Osteoblast (primary cell): ENCODE measurements at regions not wholly inside any gene's neighbourhood (a gene's known extent, or its start where the extent isn't known, plus 50 kb on each side); places are given as distances from the start of the nearest gene placed in this dataset.

Experiments used
- DNase-seq: peaks from one replicate; pipeline ENCODE4 v3.0.0; 2011; ENCODE audit warnings: low spot score, mixed read lengths; ENCODE audit not compliant: insufficient read length; ENCODE audit errors: missing footprints
- H2AFZ ChIP-seq: 2 replicates; pipeline ENCODE4 v1.6.0; 2011; ENCODE audit warnings: mild to moderate bottlenecking, low read length
- H3K27ac ChIP-seq: 2 replicates; pipeline ENCODE4 v1.5.1; 2011; ENCODE audit warnings: mild to moderate bottlenecking, low read depth, low read length, moderate library complexity
- H3K27me3 ChIP-seq: 2 replicates; pipeline ENCODE4 v1.6.0; 2012; ENCODE audit warnings: mild to moderate bottlenecking, control low read depth, inconsistent platforms, low read length, moderate library complexity; ENCODE audit not compliant: insufficient read depth
- H3K36me3 ChIP-seq: 2 replicates; pipeline ENCODE4 v1.5.1; 2011; ENCODE audit warnings: mild to moderate bottlenecking, low read length, control low read depth, moderate library complexity; ENCODE audit not compliant: insufficient read depth
- H3K4me1 ChIP-seq: 2 replicates; pipeline ENCODE4 v1.5.1; 2011; ENCODE audit warnings: mild to moderate bottlenecking, low read length, control low read depth, moderate library complexity; ENCODE audit not compliant: insufficient read depth
- H3K4me2 ChIP-seq: 2 replicates; pipeline ENCODE4 v1.6.0; 2011; ENCODE audit warnings: mild to moderate bottlenecking, low read length; ENCODE audit not compliant: insufficient read depth
- H3K4me3 ChIP-seq: fragments of 200-600 bp; sonication (generic); 3 replicates; pipeline ENCODE4 v1.5.1; 2012; ENCODE audit warnings: mild to moderate bottlenecking, low read length, inconsistent platforms; ENCODE audit not compliant: insufficient read depth
- H3K79me2 ChIP-seq: 2 replicates; pipeline ENCODE4 v1.6.0; 2012; ENCODE audit warnings: mild to moderate bottlenecking, low read length, control low read depth, inconsistent platforms; ENCODE audit not compliant: insufficient read depth
- H3K9me3 ChIP-seq: 2 replicates; pipeline ENCODE4 v1.5.1; 2011; ENCODE audit warnings: low read depth, low read length, control low read depth
- H4K20me1 ChIP-seq: 2 replicates; pipeline ENCODE4 v1.6.0; 2012; ENCODE audit warnings: mild to moderate bottlenecking, low read length, control low read depth; ENCODE audit not compliant: insufficient read depth
- TF ChIP-seq, protein P1 (sequence below): IDR thresholded peaks from 2 replicates; pipeline ENCODE4 v1.5.1; 2011; ENCODE audit warnings: mild to moderate bottlenecking, low read depth, low read length, moderate library complexity; ENCODE audit errors: extremely low read depth

DNA sequence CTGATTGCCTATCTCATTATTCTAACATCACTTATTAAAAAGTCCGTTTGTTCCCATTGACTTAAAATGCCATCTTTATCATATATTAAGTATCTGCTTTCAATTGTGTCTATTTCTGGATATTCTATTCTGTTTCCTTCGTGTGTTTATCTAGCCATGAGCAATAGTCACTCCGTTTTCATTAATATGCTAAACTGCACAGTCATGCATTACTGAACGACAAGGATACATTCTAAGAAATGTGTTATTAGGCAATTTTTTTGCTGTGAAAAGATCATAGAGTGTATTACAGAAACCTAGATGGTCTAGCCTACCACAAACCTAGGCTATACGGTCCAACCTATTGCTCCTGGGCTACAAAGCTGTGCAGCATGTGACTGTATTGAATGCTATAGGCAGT, 482.9 kb downstream of the IRX1 start:
- no peak for DNase-seq
- H4K20me1 ChIP-seq: no peaks in the 10 kb centered on the region

DNA sequence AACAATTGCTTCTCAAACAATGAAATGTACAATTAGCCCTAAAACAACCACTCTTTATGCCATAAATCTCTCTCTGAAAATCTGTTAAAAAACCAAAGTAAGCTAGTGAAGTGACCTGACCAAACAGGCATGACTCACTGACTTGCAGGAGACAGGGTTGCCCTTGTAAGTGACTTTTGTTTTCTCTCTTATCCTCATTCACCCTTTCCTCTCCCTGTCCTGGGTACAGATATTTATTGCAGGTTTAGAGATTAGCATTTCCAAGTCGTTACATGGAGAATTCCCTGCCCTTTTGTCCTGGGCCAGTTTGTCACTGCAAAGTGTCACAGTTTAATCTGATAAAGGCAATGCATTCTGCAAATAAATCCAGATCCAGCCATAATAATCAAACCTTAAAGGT, 484.2 kb downstream of the IRX1 start:
- Histone ChIP-seq H3K4me1 (no peaks in the 10 kb centered on the region), H2AFZ (no peak overlapping the region), H3K27ac (no peak overlapping the region), H3K36me3 (no peaks in the 10 kb centered on the region), H3K27me3 (no peaks in the 10 kb centered on the region), H4K20me1 (no peaks in the 10 kb centered on the region), H3K9me3 (no peaks in the 10 kb centered on the region), H3K4me3 (no peak overlapping the region), H3K4me2 (no peak overlapping the region), H3K79me2 (no peaks in the 10 kb centered on the region)
- TF ChIP-seq, protein P1, sequence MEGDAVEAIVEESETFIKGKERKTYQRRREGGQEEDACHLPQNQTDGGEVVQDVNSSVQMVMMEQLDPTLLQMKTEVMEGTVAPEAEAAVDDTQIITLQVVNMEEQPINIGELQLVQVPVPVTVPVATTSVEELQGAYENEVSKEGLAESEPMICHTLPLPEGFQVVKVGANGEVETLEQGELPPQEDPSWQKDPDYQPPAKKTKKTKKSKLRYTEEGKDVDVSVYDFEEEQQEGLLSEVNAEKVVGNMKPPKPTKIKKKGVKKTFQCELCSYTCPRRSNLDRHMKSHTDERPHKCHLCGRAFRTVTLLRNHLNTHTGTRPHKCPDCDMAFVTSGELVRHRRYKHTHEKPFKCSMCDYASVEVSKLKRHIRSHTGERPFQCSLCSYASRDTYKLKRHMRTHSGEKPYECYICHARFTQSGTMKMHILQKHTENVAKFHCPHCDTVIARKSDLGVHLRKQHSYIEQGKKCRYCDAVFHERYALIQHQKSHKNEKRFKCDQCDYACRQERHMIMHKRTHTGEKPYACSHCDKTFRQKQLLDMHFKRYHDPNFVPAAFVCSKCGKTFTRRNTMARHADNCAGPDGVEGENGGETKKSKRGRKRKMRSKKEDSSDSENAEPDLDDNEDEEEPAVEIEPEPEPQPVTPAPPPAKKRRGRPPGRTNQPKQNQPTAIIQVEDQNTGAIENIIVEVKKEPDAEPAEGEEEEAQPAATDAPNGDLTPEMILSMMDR: no peak
- no peak for DNase-seq

More for the DNA sequence above, 482.9 kb downstream of the IRX1 start:
- H3K36me3 ChIP-seq: no peaks in the 10 kb centered on the region
- no peak overlapping the region for H3K4me3 ChIP-seq
- no peak overlapping the region for H2AFZ ChIP-seq
- no peaks in the 10 kb centered on the region for H3K27me3 ChIP-seq
- TF ChIP-seq, protein P1: no peak
- no peaks in the 10 kb centered on the region for H3K79me2 ChIP-seq
- no peaks in the 10 kb centered on the region for H3K4me1 ChIP-seq
- no peaks in the 10 kb centered on the region for H3K9me3 ChIP-seq
- no peak overlapping the region for H3K4me2 ChIP-seq
- H3K27ac ChIP-seq: no peak overlapping the region

DNA sequence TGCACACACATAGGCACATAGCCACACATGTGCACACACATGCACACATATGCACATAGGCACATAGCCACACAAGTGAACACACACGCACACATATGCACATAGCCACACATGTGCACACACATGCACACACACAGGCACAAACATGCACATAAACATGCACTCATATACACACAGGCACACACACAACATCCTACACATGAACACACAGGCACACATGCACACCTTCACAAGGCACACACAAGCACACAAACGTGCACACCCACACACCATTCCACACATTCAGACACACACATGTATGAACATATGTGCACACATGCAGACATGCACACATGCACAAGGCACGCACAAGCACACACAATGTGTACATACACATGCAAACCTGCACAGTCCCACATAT, 484.7 kb downstream of the IRX1 start:
- Histone ChIP-seq H3K36me3 (no peaks in the 10 kb centered on the region), H4K20me1 (no peaks in the 10 kb centered on the region), H3K4me3 (no peak overlapping the region), H3K27ac (no peak overlapping the region), H3K4me1 (no peaks in the 10 kb centered on the region), H3K9me3 (no peaks in the 10 kb centered on the region), H3K4me2 (no peak overlapping the region), H3K79me2 (no peaks in the 10 kb centered on the region), H2AFZ (no peak overlapping the region), H3K27me3 (no peaks in the 10 kb centered on the region)
- TF ChIP-seq, protein P1: no peak
- DNase-seq: no peak

DNA sequence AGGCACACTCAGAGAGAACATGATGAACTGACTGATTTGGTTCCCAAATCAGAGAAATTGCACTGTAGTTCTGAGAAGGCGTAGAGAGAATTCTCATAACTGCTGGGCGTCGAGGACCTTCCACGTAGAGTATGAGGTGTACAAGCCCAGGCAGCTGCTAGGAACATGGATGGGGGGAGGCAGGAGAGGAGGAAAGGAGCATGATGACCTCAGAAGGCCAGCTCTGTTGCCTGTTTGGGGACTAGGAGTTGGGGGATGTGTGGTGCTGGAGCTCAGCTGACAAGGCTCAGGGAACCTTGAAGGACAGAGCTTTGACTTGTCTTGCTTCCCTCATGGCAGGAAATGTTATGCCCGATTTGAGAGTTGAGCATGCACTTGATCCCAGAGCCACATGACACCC, 485.4 kb downstream of the IRX1 start:
- no peaks in the 10 kb centered on the region for H3K79me2 ChIP-seq
- H3K9me3 ChIP-seq: no peaks in the 10 kb centered on the region
- DNase-seq: no peak
- H3K27ac ChIP-seq: no peak overlapping the region
- H3K4me1 ChIP-seq: no peaks in the 10 kb centered on the region
- H4K20me1 ChIP-seq: no peaks in the 10 kb centered on the region
- no peak overlapping the region for H2AFZ ChIP-seq
- no peaks in the 10 kb centered on the region for H3K36me3 ChIP-seq
- no peak overlapping the region for H3K4me2 ChIP-seq
- no peak overlapping the region for H3K4me3 ChIP-seq
- TF ChIP-seq, protein P1: no peak
- H3K27me3 ChIP-seq: no peaks in the 10 kb centered on the region
